Naive thymus-derived CD8-positive, alpha-beta T cell (primary cell): ENCODE measurements at regions not wholly inside any gene's neighbourhood (a gene's known extent, or its start where the extent isn't known, plus 50 kb on each side); places are given as distances from the start of the nearest gene placed in this dataset.

Experiments used
- ATAC-seq, 2 donors: fragments of 150-1000 bp; cut with Tn5 transposase in 1 of 2; sonication (Bioruptor Pico), chemical (Tn5 transposase) in 1 of 2; 1 replicate in 1 of 2; 2 replicates in 1 of 2; pipeline ENCODE4 v1.10.0; 2021; ENCODE audit warnings: mild to moderate bottlenecking in 2 of 2, moderate library complexity in 2 of 2
- POLR2A ChIA-PET: fragments of 350-600 bp; sonication (Branson Sonifier 250); formaldehyde crosslinking; loops from one replicate; lab custom pipeline; 2021; ENCODE audit warnings: antibody characterized with exemption; lab: Charles Lee
- DNase-seq, 10 donors: peaks; one replicate each; pipeline versions ENCODE4 v3.0.0 to v3.0.0-alpha.2; 2020 to 2022
- H3K27ac Mint-ChIP-seq, 10 donors: one replicate each; pipeline ENCODE4 v1.8.0; 2020 to 2022; ENCODE audit warnings: mild to moderate bottlenecking in 10 of 10, mixed read lengths in 10 of 10, moderate library complexity in 4 of 10, inconsistent platforms in 1 of 10
- H3K27me3 Mint-ChIP-seq, 5 donors: one replicate each; pipeline ENCODE4 v1.8.0; 2021 to 2022; ENCODE audit warnings: mixed read lengths in 5 of 5
- H3K36me3 Mint-ChIP-seq, 3 donors: one replicate each; pipeline ENCODE4 v1.8.0; 2020 to 2022; ENCODE audit warnings: mixed read lengths in 3 of 3, mild to moderate bottlenecking in 2 of 3, inconsistent platforms in 1 of 3
- H3K4me1 Mint-ChIP-seq, 4 donors: one replicate each; pipeline ENCODE4 v1.8.0; 2021 to 2022; ENCODE audit warnings: mixed read lengths in 4 of 4
- H3K4me3 Mint-ChIP-seq, 10 donors: one replicate each; pipeline ENCODE4 v1.8.0; 2020 to 2022; ENCODE audit warnings: mild to moderate bottlenecking in 10 of 10, mixed read lengths in 10 of 10, moderate library complexity in 6 of 10, inconsistent platforms in 1 of 10
- H3K9me3 Mint-ChIP-seq, 9 donors: one replicate each; pipeline ENCODE4 v1.8.0; 2020 to 2022; ENCODE audit warnings: mixed read lengths in 9 of 9, mild to moderate bottlenecking in 3 of 9, inconsistent platforms in 1 of 9, moderate library complexity in 1 of 9

DNA sequence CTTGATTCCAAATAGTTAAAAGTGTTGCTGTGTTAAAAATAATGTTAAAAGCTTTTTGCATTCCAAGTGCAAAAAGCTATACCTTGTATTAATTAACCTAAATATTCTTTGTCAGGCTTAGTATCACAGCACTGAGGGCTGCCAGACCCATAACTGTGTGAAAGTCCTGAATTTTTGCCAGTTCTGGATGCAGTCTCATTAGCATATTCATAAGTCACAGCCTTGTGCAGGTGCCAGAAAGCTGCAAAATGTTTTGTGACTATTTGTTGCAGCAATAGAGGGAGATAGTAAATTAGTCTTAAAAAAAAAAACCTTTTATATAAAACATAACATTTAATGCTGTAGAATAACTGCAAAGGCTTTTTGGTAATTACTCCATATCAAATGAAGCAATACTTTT is 56.6 kb downstream of the SLITRK1 start:
- Mint-ChIP-seq H3K4me3 (no peak overlapping the region), H3K9me3 (peaks cover 0 to 15% (median 0%) of the 10 kb centered on the region in 9 donors), H3K36me3 (no peaks in the 10 kb centered on the region), H3K27me3 (no peaks in the 10 kb centered on the region), H3K27ac (no peak overlapping the region), H3K4me1 (no peaks in the 10 kb centered on the region)
- DNase-seq = no peak
- POLR2A ChIA-PET = no interaction called here
- no peak for ATAC-seq

DNA sequence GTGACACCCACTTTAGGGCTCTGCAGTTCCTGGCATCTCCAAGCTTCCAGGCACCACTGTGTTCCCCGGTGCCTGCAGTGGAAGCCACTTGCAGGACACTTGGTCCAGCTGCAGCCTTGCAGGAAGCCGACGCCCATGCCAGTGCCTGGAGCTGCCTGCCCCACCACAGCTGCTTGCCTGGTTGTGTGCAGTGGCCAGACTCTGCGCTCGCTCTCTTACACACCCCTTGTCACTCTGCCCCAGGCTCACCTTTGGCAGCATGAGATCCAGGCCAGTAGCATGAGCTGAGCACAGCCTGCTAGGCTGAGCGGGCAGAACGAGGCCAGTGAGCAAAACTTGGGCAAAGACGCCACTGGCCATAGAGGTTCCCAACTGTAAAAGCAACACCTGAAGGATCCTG is 57.7 kb downstream of the SLITRK1 start:
- Mint-ChIP-seq H3K4me3 (no peak overlapping the region), H3K27me3 (no peaks in the 10 kb centered on the region), H3K4me1 (no peaks in the 10 kb centered on the region), H3K36me3 (no peaks in the 10 kb centered on the region), H3K9me3 (peaks cover 0 to 10% (median 0%) of the 10 kb centered on the region in 9 donors), H3K27ac (no peak overlapping the region)
- DNase-seq = no peak
- no peak for ATAC-seq
- POLR2A ChIA-PET = no interaction called here

DNA sequence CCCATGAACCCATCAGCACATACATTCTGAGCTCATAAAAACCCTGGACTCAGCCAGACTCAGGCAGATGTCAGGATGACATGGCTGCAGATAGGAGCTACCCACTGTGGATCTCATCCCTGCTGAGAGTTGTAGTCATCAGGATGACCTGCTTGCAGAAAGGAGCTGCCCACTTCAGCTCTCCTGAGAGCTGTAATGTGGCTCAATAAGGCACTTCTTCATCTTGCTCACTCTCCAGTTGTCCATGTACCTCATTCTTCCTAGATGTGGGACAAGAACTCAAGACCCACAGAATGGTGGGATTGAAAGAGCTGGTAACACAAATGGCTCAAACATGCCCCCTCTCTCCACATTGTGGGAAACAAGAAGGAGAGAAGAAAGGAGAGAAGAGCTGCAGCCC is 58.2 kb downstream of the SLITRK1 start:
- no peaks in the 10 kb centered on the region for H3K36me3 Mint-ChIP-seq
- no peaks in the 10 kb centered on the region for H3K27me3 Mint-ChIP-seq
- no peak overlapping the region for H3K27ac Mint-ChIP-seq
- no peak for ATAC-seq
- POLR2A ChIA-PET = no interaction called here
- H3K9me3 Mint-ChIP-seq = peaks cover 0 to 7% (median 0%) of the 10 kb centered on the region in 9 donors
- H3K4me3 Mint-ChIP-seq = no peak overlapping the region
- no peak for DNase-seq
- H3K4me1 Mint-ChIP-seq = no peaks in the 10 kb centered on the region

DNA sequence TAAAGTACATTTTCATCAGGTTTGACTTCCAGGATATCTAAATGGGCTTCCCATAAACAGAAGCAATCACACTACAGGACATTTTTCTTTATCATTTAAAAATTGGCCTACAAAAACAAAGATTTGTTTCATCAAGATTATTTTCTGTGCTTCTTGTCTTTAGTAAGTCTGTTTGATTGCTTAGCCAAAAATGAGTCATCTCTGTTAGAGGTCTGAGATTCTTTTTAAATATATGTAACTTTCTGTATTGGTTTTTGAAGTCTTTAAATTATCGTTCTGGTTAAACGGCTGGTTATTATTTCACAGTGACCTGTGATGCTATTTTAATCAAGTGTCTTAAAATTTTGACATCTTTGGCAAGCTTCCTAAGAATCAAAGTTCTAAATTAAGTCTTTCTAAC is 62.7 kb downstream of the SLITRK1 start:
- no peaks in the 10 kb centered on the region for H3K36me3 Mint-ChIP-seq
- POLR2A ChIA-PET = no interaction called here
- DNase-seq = no peak
- no peaks in the 10 kb centered on the region for H3K27me3 Mint-ChIP-seq
- ATAC-seq = no peak
- no peak overlapping the region for H3K27ac Mint-ChIP-seq
- no peak overlapping the region for H3K4me3 Mint-ChIP-seq
- H3K9me3 Mint-ChIP-seq = peaks cover 0 to 15% (median 3%) of the 10 kb centered on the region in 9 donors
- H3K4me1 Mint-ChIP-seq = no peaks in the 10 kb centered on the region

DNA sequence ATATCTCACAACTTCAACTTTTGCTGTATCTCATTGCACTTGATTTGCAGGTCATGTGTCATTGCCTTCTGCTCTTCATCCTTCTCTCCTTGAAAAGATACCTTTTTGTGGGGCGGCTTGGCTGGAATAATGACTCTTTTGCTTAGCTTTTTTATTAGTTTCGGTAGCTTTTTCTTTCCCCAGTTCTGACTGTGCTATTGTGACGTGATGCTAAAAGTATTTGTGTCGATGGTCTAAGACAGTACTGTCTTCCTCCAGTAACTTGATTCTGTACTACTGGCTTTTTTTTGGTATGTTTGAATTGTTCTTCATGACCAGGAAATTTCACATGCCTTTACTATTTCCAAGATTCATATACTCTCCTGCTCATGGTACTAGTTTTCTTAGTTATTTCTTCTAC is 63.1 kb downstream of the SLITRK1 start:
- Mint-ChIP-seq H3K4me1 (no peaks in the 10 kb centered on the region), H3K4me3 (no peak overlapping the region), H3K27ac (no peak overlapping the region), H3K27me3 (no peaks in the 10 kb centered on the region), H3K36me3 (no peaks in the 10 kb centered on the region), H3K9me3 (peaks cover 0 to 15% (median 3%) of the 10 kb centered on the region in 9 donors)
- POLR2A ChIA-PET = no interaction called here
- ATAC-seq (no peak), DNase-seq (no peak)

DNA sequence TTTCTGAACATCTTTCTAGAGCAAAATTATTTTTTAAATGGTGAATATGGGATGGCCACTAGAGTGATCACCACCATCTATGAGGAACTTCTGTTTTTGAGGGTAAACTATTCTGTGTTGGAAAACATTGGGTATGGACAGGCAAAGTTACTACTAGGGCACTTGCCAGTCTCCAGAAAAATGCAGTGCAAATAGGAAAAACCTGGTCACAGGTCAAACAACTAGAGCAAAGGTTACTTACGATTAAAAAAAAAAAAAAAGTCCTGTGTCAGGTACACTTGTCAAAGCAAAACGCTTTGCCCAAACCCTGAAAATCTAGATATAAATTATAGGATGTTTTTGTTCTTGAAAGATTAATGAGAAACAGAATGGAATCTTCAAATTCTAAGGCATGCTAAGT is 66.2 kb downstream of the SLITRK1 start:
- no peak overlapping the region for H3K27ac Mint-ChIP-seq
- peaks cover 0 to 17% (median 3%) of the 10 kb centered on the region in 9 donors for H3K9me3 Mint-ChIP-seq
- no peaks in the 10 kb centered on the region for H3K4me1 Mint-ChIP-seq
- no peaks in the 10 kb centered on the region for H3K36me3 Mint-ChIP-seq
- POLR2A ChIA-PET = no interaction called here
- DNase-seq (no peak), ATAC-seq (no peak)
- H3K27me3 Mint-ChIP-seq = no peaks in the 10 kb centered on the region
- no peak overlapping the region for H3K4me3 Mint-ChIP-seq

DNA sequence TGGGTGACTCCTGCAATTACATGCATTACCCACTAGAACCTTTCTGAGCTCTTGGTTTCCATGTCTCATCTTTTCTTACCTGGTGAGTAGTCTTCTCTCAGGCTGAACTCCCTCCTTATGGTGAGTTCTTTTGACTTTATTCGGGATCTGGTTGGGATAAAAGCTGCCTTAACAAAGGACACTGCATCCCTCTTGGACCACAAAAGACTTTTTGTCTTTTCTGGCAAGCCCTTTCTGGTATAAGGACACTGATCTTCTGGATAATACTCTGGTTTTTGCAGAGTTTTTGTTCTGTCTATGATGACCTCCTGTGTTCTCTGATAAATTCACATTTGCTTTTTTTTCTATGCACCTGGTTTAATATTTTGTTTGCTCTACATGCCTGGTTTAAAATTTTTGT is 66.7 kb downstream of the SLITRK1 start:
- POLR2A ChIA-PET = no interaction called here
- H3K27me3 Mint-ChIP-seq = no peaks in the 10 kb centered on the region
- no peak overlapping the region for H3K27ac Mint-ChIP-seq
- no peak overlapping the region for H3K4me3 Mint-ChIP-seq
- ATAC-seq (no peak), DNase-seq (no peak)
- peaks cover 0 to 17% (median 3%) of the 10 kb centered on the region in 9 donors for H3K9me3 Mint-ChIP-seq
- H3K4me1 Mint-ChIP-seq = no peaks in the 10 kb centered on the region
- H3K36me3 Mint-ChIP-seq = no peaks in the 10 kb centered on the region

DNA sequence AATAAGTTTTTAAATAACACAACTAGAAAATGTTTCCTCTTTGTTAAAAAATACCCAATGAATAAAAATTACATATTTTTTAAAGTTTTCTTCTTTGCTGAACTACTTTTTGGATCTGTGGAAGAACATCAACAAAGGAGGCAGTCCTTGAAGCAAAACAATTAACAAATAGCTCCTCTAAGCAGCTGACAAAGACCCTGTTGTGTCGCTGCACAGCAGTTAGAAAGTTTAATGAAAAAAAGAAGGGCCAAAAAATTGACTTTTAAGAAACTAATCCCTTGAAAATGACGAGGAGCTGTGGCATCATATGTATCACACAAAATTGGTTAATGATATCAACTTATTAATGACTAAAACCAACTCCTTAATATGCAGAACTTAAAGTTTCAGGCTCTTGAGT is 72.1 kb downstream of the SLITRK1 start:
- no peaks in the 10 kb centered on the region for H3K36me3 Mint-ChIP-seq
- H3K4me3 Mint-ChIP-seq = no peak overlapping the region
- peaks cover 0 to 9% (median 0%) of the 10 kb centered on the region in 9 donors for H3K9me3 Mint-ChIP-seq
- POLR2A ChIA-PET = no interaction called here
- DNase-seq = no peak
- no peak for ATAC-seq
- no peaks in the 10 kb centered on the region for H3K27me3 Mint-ChIP-seq
- H3K27ac Mint-ChIP-seq = no peak overlapping the region
- no peaks in the 10 kb centered on the region for H3K4me1 Mint-ChIP-seq

DNA sequence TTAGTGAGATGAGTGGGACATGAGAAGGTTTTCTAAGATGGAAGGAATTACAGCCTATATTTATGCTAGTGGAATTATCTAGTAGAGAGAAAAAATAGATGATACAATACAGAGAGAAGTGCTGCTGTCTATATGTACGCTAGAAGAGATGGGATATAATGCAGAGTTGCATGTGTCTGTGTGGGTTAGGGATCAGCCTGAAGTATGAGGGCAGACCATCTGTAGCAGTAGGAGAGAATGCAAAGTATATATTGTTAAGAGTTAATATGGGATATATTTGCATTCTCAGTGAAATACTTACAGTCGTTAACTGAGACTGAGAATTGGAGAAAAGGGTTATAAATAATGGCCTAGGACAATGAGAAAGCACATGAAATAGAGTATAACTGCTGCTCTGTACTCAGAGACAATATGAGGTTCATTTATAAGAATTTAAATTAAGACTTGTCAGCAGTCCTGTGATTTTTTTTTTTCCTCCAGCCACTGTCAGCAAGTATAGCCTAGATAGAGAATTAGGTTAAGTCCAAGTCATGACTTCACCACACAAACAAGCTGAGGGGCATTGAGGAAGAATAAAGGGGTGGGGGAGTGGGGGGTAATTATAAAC is 77.8 kb downstream of the SLITRK1 start:
- ATAC-seq = no peak
- POLR2A ChIA-PET = no interaction called here
- H3K27me3 Mint-ChIP-seq = no peaks in the 10 kb centered on the region

DNA sequence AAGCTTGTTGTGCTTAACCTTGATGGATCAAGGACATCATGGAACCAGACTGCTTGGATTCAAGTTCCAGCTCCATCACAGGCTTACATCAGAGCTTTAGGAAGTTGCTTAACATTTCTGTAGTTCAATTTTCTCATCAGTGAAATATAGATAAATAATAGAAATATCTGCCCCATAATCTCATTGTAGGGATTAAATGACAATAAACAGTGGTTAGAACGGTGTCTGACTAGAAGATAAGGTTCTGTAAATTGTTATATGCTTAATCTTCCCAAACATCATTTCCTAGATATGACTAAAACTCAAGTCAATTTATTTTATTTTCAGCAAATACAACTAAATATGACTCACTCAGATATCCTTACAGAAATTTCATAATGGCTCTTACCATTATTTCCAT is 83.5 kb downstream of the SLITRK1 start:
- no peaks in the 10 kb centered on the region for H3K4me1 Mint-ChIP-seq
- H3K27me3 Mint-ChIP-seq = no peaks in the 10 kb centered on the region
- no peak for ATAC-seq
- H3K36me3 Mint-ChIP-seq = no peaks in the 10 kb centered on the region
- POLR2A ChIA-PET = no interaction called here
- H3K9me3 Mint-ChIP-seq = no peaks in the 10 kb centered on the region
- H3K4me3 Mint-ChIP-seq = no peak overlapping the region
- no peak overlapping the region for H3K27ac Mint-ChIP-seq
- DNase-seq = no peak

More for the DNA sequence above, 77.8 kb downstream of the SLITRK1 start:
- no peak for DNase-seq
- H3K4me3 Mint-ChIP-seq = no peak overlapping the region
- H3K4me1 Mint-ChIP-seq = no peaks in the 10 kb centered on the region
- no peaks in the 10 kb centered on the region for H3K9me3 Mint-ChIP-seq
- H3K36me3 Mint-ChIP-seq = no peaks in the 10 kb centered on the region
- H3K27ac Mint-ChIP-seq = no peak overlapping the region

DNA sequence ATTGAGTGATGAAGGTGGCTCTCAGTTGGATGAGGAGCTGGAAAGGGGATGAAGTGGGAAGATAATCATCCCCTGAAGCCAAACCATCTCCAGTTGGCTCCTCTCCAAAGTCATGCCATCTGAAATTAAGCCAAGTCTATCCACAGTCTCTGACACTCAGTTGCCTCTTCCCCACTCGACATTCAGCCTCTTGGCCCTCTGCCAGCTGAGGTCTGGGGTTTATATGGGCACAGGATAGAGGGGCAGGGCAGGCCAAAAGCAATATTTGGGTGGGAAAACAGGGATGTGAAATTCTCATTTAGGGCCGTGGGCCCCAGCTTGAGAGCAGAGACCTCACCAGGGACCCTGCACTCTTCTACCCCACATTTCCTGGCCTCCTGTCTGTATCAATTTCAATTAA is 85.9 kb downstream of the SLITRK1 start:
- ATAC-seq (no peak), DNase-seq (no peak)
- no peak overlapping the region for H3K27ac Mint-ChIP-seq
- H3K27me3 Mint-ChIP-seq = no peaks in the 10 kb centered on the region
- H3K4me1 Mint-ChIP-seq = no peaks in the 10 kb centered on the region
- POLR2A ChIA-PET = no interaction called here
- no peaks in the 10 kb centered on the region for H3K9me3 Mint-ChIP-seq
- H3K4me3 Mint-ChIP-seq = no peak overlapping the region
- H3K36me3 Mint-ChIP-seq = no peaks in the 10 kb centered on the region

DNA sequence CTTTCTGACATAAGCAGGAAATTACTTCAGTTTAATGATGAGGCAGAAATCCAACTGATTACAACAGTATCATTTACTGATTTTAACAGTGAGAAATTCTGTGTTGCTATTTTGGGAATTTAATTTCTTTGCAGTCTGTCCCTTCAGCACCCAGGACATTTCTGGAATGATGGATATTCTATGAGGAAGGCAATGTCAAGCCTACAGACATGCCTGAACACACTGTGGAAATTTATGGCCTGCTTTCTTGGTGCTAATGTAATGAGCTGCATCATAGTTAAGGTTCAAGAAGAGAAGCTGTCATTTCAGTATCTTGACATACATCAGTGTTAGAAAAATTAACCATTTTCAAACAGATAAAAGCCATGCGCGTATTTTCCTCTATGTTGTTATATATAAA is 87.7 kb downstream of the SLITRK1 start:
- Mint-ChIP-seq H3K27me3 (no peaks in the 10 kb centered on the region), H3K4me1 (no peaks in the 10 kb centered on the region), H3K4me3 (no peak overlapping the region), H3K9me3 (no peaks in the 10 kb centered on the region), H3K27ac (no peak overlapping the region), H3K36me3 (no peaks in the 10 kb centered on the region)
- POLR2A ChIA-PET = no interaction called here
- no peak for DNase-seq
- no peak for ATAC-seq

DNA sequence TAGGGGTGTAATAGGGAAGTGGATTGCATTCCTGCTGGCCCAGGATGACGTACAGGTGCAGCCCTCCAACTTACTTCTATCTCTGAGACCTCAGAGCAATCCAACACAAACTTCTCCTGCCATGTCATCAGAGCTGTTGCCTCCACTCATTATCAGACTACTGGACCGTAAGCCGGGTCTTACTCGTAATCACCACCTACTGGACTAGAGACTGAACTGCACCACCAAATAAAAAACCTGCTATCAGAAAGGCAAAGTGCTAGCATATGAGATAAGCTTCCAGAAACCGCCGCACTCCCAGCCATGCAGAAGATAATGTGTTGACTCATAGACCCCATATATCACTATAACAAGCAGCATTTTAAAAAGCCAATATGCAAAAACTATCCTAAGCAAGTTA is 102.0 kb downstream of the SLITRK1 start:
- Mint-ChIP-seq H3K9me3 (peaks cover 0 to 14% (median 0%) of the 10 kb centered on the region in 9 donors), H3K27me3 (no peaks in the 10 kb centered on the region), H3K4me3 (no peak overlapping the region), H3K4me1 (no peaks in the 10 kb centered on the region), H3K27ac (no peak overlapping the region), H3K36me3 (no peaks in the 10 kb centered on the region)
- POLR2A ChIA-PET = no interaction called here
- ATAC-seq = no peak
- no peak for DNase-seq

DNA sequence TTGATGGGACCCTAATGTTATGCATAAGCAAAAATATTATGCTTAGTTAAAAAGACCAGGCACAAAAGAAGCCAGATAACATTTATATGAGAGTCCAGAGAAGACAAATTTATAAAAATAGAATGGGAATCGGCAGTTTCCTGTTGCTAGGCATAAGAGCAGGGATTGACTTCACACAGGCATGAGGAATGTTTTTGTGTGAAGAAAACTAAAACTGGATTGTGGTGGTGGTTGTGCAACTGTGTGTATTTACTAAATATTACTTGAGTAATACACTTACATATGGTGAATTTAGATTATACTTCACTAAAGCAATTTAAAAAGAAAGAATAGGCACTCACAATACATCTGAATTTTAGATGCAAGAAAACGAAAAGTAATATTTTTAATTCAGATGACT is 108.3 kb downstream of the SLITRK1 start:
- Mint-ChIP-seq H3K27ac (no peak overlapping the region), H3K4me1 (no peaks in the 10 kb centered on the region), H3K27me3 (no peaks in the 10 kb centered on the region), H3K4me3 (no peak overlapping the region), H3K36me3 (no peaks in the 10 kb centered on the region), H3K9me3 (peaks cover 0 to 10% (median 0%) of the 10 kb centered on the region in 9 donors)
- no peak for DNase-seq
- POLR2A ChIA-PET = no interaction called here
- ATAC-seq = no peak
